GM13976 (cell line): ENCODE measurements at regions not wholly inside any gene's neighbourhood (a gene's known extent, or its start where the extent isn't known, plus 50 kb on each side); places are given as distances from the start of the nearest gene placed in this dataset.

Experiments
- DNase-seq: peaks from one replicate; pipeline ENCODE4 v3.0.0; 2012; ENCODE audit warnings: low spot score
- CTCF ChIP-seq: IDR thresholded peaks from 2 replicates; pipeline ENCODE4 v1.5.1; 2012; ENCODE audit warnings: borderline replicate concordance, mild to moderate bottlenecking; ENCODE audit not compliant: insufficient read depth; ENCODE audit errors: extremely low read depth, missing control alignments, control extremely low read depth
- in situ Hi-C: fragments of 300-500 bp; cut with MboI; formaldehyde crosslinking; loops from one replicate; pipeline ENCODE4 v1.12.0; 2022; ENCODE audit warnings: low sequenced_read_pairs, mixed read lengths, inconsistent platforms; ENCODE audit not compliant: unreplicated experiment

GRCh38 chr7:108824840-108825580 is 255.3 kb downstream of the DNAJB9 start:
- no peak for DNase-seq
- TF ChIP-seq CTCF = no peak
- in situ Hi-C loops = no loop called here

GRCh38 chr7:108825581-108825909 is 255.9 kb downstream of the DNAJB9 start:
- TF ChIP-seq CTCF = no peak
- in situ Hi-C loops = no loop called here
- DNase-seq = no peak

GRCh38 chr7:108836256-108836655 is 266.6 kb downstream of the DNAJB9 start:
- in situ Hi-C loops = no loop called here
- DNase-seq = no peak
- TF ChIP-seq CTCF = no peak

GRCh38 chr7:108838198-108838597 is 268.5 kb downstream of the DNAJB9 start:
- TF ChIP-seq CTCF = no peak
- no peak for DNase-seq
- in situ Hi-C loops = no loop called here

- in situ Hi-C loops = no loop called here
- DNase-seq = no peak
- no peak for TF ChIP-seq CTCF
Observed at GRCh38 chr7:108839076-108839475, 269.4 kb downstream of the DNAJB9 start.

- in situ Hi-C loops = no loop called here
- TF ChIP-seq CTCF = no peak
- no peak for DNase-seq
Observed at GRCh38 chr7:108845951-108846350, 276.3 kb downstream of the DNAJB9 start.
